Panc1 (cell line): ENCODE measurements at regions not wholly inside any gene's neighbourhood (a gene's known extent, or its start where the extent isn't known, plus 50 kb on each side); places are given as distances from the start of the nearest gene placed in this dataset.

ENCODE experiments used
- ATAC-seq: fragments of 200-7000 bp; cut with Tn5 transposase; 2 replicates; pipeline ENCODE4 v1.9.1; 2020; ENCODE audit warnings: mild to moderate bottlenecking, moderate library complexity
- BruUV-seq: library from RNA; stranded (reverse); fragments of 400-500 nt; replicated peaks from 2 replicates; lab custom pipeline; 2021; lab: Mats Ljungman, UMichigan
- CTCF ChIA-PET: fragments of 300-600 bp; sonication (Branson Sonifier 250); formaldehyde crosslinking; loops from one replicate; lab custom pipeline; 2022; ENCODE audit warnings: antibody characterized with exemption; lab: Charles Lee
- POLR2A ChIA-PET: fragments of 300-600 bp; sonication (Branson Sonifier 250); formaldehyde crosslinking; loops from one replicate; lab custom pipeline; 2022; ENCODE audit warnings: antibody characterized with exemption; lab: Charles Lee
- DNase-seq: peaks from one replicate; pipeline ENCODE4 v3.0.0-alpha.2; 2010; ENCODE audit warnings: low read depth, low spot score
- H3K27ac ChIP-seq: 2 replicates; pipeline ENCODE4 v1.5.1; 2011; ENCODE audit warnings: mild to moderate bottlenecking, low read length, inconsistent platforms
- H3K27me3 ChIP-seq: fragments of 200-500 bp; sonication (Bioruptor generic); 2 replicates; pipeline ENCODE4 v1.6.0; 2014; ENCODE audit warnings: low read length, inconsistent platforms; ENCODE audit not compliant: control insufficient read depth, insufficient read depth
- H3K36me3 ChIP-seq: fragments of 200-500 bp; sonication (Bioruptor generic); 2 replicates; pipeline ENCODE4 v1.5.1; 2014; ENCODE audit warnings: inconsistent platforms, mild to moderate bottlenecking, low read length, moderate library complexity; ENCODE audit not compliant: control insufficient read depth, insufficient read depth
- H3K4me1 ChIP-seq: 2 replicates; pipeline ENCODE4 v1.5.1; 2011; ENCODE audit warnings: inconsistent platforms, mild to moderate bottlenecking, low read length, moderate library complexity; ENCODE audit not compliant: control insufficient read depth, insufficient read depth
- H3K4me3 ChIP-seq, 2 experiments: 2 replicates each; pipeline ENCODE4 v1.5.1; 2011 to 2012; ENCODE audit warnings: low read depth in 2 of 2, low read length in 2 of 2, mild to moderate bottlenecking in 2 of 2, inconsistent platforms in 1 of 2, moderate library complexity in 1 of 2
- H3K9me3 ChIP-seq: fragments of 200-500 bp; sonication (Bioruptor generic); 2 replicates; pipeline ENCODE4 v1.5.1; 2014; ENCODE audit warnings: low read depth, mild to moderate bottlenecking, inconsistent platforms, low read length, moderate library complexity; ENCODE audit not compliant: control insufficient read depth, insufficient read depth
- CTCF ChIP-seq: fragments of 450-650 bp; IDR thresholded peaks from 2 replicates; pipeline ENCODE4 v1.5.1; 2017; ENCODE audit warnings: mild to moderate bottlenecking
- POLR2AphosphoS5 ChIP-seq: IDR thresholded peaks from 2 replicates; pipeline ENCODE4 v1.6.1; 2012; ENCODE audit warnings: mild to moderate bottlenecking, low read depth, low read length, moderate library complexity
- REST ChIP-seq, 2 experiments: IDR thresholded peaks; 2 replicates each; pipeline ENCODE4 v1.6.1; 2011 to 2012; ENCODE audit warnings: low read depth in 2 of 2, control low read depth in 1 of 2, low read length in 1 of 2, mild to moderate bottlenecking in 1 of 2, moderate library complexity in 1 of 2; ENCODE audit not compliant: insufficient read depth in 1 of 2
- SIN3A ChIP-seq: IDR thresholded peaks from 2 replicates; pipeline ENCODE4 v1.6.1; 2012; ENCODE audit warnings: low read depth, mild to moderate bottlenecking, low read length, moderate library complexity, borderline replicate concordance; ENCODE audit not compliant: insufficient read depth
- TCF7L2 ChIP-seq: IDR thresholded peaks from 2 replicates; pipeline ENCODE4 v1.6.1; 2011; ENCODE audit warnings: mild to moderate bottlenecking, low read depth, low read length, inconsistent platforms
- in situ Hi-C: cut with HindIII; loops from 2 replicates; pipeline ENCODE4 v1.10.0; 2016; ENCODE audit warnings: low sequenced_read_pairs, low pct_unique_long_range_greater_than_20kb
- intact Hi-C: fragments of 100-400 bp; cut with micrococcal nuclease; formaldehyde crosslinking; loops from one replicate; pipeline ENCODE4 v1.10.0; 2022; ENCODE audit not compliant: unreplicated experiment

GRCh38 chr4:147309434-147309833, 171.5 kb upstream of the EDNRA start:
- in situ Hi-C loops = no loop called here
- no peaks in the 10 kb centered on the region for H3K36me3 ChIP-seq
- no TSS peak for BruUV-seq
- DNase-seq = no peak
- H3K9me3 ChIP-seq = no peaks in the 10 kb centered on the region
- TF ChIP-seq POLR2AphosphoS5 (no peak), CTCF (no peak), REST (IDR thresholded peaks at IDR 0.05; ENCODE audit: insufficient read depth in 1 of 2, low read depth in 2 of 2, low read length in 1 of 2) (no peak), TCF7L2 (no peak), SIN3A (no peak)
- H3K27me3 ChIP-seq = no peaks in the 10 kb centered on the region
- intact Hi-C loops = no loop called here
- no peak for ATAC-seq
- POLR2A ChIA-PET = no interaction called here
- no peaks in the 10 kb centered on the region for H3K4me1 ChIP-seq
- no peak overlapping the region for H3K27ac ChIP-seq
- CTCF ChIA-PET = no interaction called here
- no peak overlapping the region for H3K4me3 ChIP-seq

GRCh38 chr4:147310312-147310711, 170.6 kb upstream of the EDNRA start:
- intact Hi-C loops = no loop called here
- no peaks in the 10 kb centered on the region for H3K27me3 ChIP-seq
- no peak for ATAC-seq
- CTCF ChIA-PET = no interaction called here
- no peak overlapping the region for H3K27ac ChIP-seq
- H3K36me3 ChIP-seq = no peaks in the 10 kb centered on the region
- no peaks in the 10 kb centered on the region for H3K9me3 ChIP-seq
- H3K4me3 ChIP-seq = no peak overlapping the region
- POLR2A ChIA-PET = no interaction called here
- H3K4me1 ChIP-seq = no peaks in the 10 kb centered on the region
- TF ChIP-seq REST (IDR thresholded peaks at IDR 0.05; ENCODE audit: insufficient read depth in 1 of 2, low read depth in 2 of 2, low read length in 1 of 2) = no peak
- no peak for TF ChIP-seq CTCF
- TF ChIP-seq POLR2AphosphoS5 = no peak
- TF ChIP-seq SIN3A = no peak
- in situ Hi-C loops = no loop called here
- no peak for DNase-seq
- no TSS peak for BruUV-seq
